GM12878 (cell line): ENCODE measurements at regions not wholly inside any gene's neighbourhood (a gene's known extent, or its start where the extent isn't known, plus 50 kb on each side); places are given as distances from the start of the nearest gene placed in this dataset.

Experiments
- ATAC-seq: fragments of 200-7000 bp; cut with Tn5 transposase; 3 replicates; pipeline ENCODE4 v1.9.1; 2020; ENCODE audit warnings: mild to moderate bottlenecking, moderate library complexity
- BruUV-seq: library from RNA; stranded (reverse); fragments of 400-500 nt; replicated peaks from 2 replicates; lab custom pipeline; 2021; lab: Mats Ljungman, UMichigan
- CTCF ChIA-PET: fragments of 300-600 bp; sonication (Branson Sonifier 250); formaldehyde crosslinking; extraction: SDS; loops from one replicate; lab custom pipeline; 2021; ENCODE audit warnings: inconsistent platforms; lab: Yijun Ruan, JAX
- POLR2A ChIA-PET: fragments of 350-600 bp; formaldehyde crosslinking; extraction: SDS; loops from one replicate; lab custom pipeline; 2021; ENCODE audit warnings: inconsistent platforms; lab: Charles Lee
- RAD21 ChIA-PET: fragments of 300-600 bp; sonication (Branson Sonifier 250); formaldehyde crosslinking; loops from one replicate; lab custom pipeline; 2023; ENCODE audit warnings: antibody characterized with exemption; ENCODE audit not compliant: unreplicated experiment; lab: Charles Lee
- SMC1A ChIA-PET: fragments of 300-600 bp; sonication (Branson Sonifier 250); formaldehyde crosslinking; loops from one replicate; lab custom pipeline; 2023; ENCODE audit not compliant: unreplicated experiment, uncharacterized antibody; lab: Charles Lee
- DNase-seq: peaks from one replicate; pipeline ENCODE4 v3.0.0-alpha.2; 2011; ENCODE audit warnings: low read depth, low spot score
- FAIRE-seq: peaks from 3 replicates; lab custom pipeline; 2011; peaks lifted over from hg19 to GRCh38; lab: Jason Lieb, UNC
- H2AFZ ChIP-seq: 2 replicates; pipeline ENCODE4 v1.6.0; 2011; ENCODE audit warnings: low read depth, low read length, control low read depth; ENCODE audit not compliant: control insufficient read depth
- H3K27ac ChIP-seq: 2 replicates; pipeline ENCODE4 v1.5.1; 2011; ENCODE audit warnings: control low read depth; ENCODE audit not compliant: control insufficient read depth, insufficient read depth
- H3K27me3 ChIP-seq, 2 experiments: replicated peaks in 1 of 2; 2 replicates each; pipeline versions ENCODE4 v1.6.0 to v1.6.1; 2011; ENCODE audit warnings: low read length in 1 of 2; ENCODE audit not compliant: control insufficient read depth in 2 of 2, insufficient read depth in 2 of 2
- H3K36me3 ChIP-seq, 2 experiments: 2 replicates each; pipeline ENCODE4 v1.5.1; 2011; ENCODE audit warnings: low read length in 1 of 2; ENCODE audit not compliant: control insufficient read depth in 2 of 2, insufficient read depth in 2 of 2
- H3K4me1 ChIP-seq: 2 replicates; pipeline ENCODE4 v1.6.1; 2011; ENCODE audit warnings: mild to moderate bottlenecking, low read length, moderate library complexity, mixed read lengths; ENCODE audit not compliant: control insufficient read depth, insufficient read depth
- H3K4me2 ChIP-seq: 2 replicates; pipeline ENCODE4 v1.6.0; 2011; ENCODE audit warnings: control low read depth; ENCODE audit not compliant: control insufficient read depth, insufficient read depth
- H3K4me3 ChIP-seq: fragments of 200-600 bp; sonication (generic); 2 replicates; pipeline ENCODE4 v1.5.1; 2016
- H3K79me2 ChIP-seq: 2 replicates; pipeline ENCODE4 v1.6.0; 2011; ENCODE audit warnings: low read length; ENCODE audit not compliant: control insufficient read depth, insufficient read depth
- H3K9ac ChIP-seq: 2 replicates; pipeline ENCODE4 v1.8.0; 2011; ENCODE audit warnings: low read length, control low read depth, mixed read lengths; ENCODE audit not compliant: control insufficient read depth, insufficient read depth
- H3K9me3 ChIP-seq: replicated peaks from 3 replicates; pipeline ENCODE4 v1.5.1; 2011; ENCODE audit warnings: mild to moderate bottlenecking, low read length; ENCODE audit not compliant: control insufficient read depth, insufficient read depth
- H4K20me1 ChIP-seq: 2 replicates; pipeline ENCODE4 v1.6.0; 2011; ENCODE audit not compliant: control insufficient read depth, insufficient read depth
- BHLHE40 ChIP-seq, 2 experiments: fragments of 450-650 bp in 1 of 2; IDR thresholded peaks; 2 replicates each; pipeline ENCODE4 v1.6.1; 2011 to 2017; ENCODE audit warnings: low read depth in 2 of 2, borderline replicate concordance in 1 of 2, improper control_type of control experiment in 1 of 2, low read length in 1 of 2, mild to moderate bottlenecking in 1 of 2
- E2F4 ChIP-seq: IDR thresholded peaks from 2 replicates; pipeline ENCODE4 v1.6.1; 2012; ENCODE audit warnings: low read depth, low read length, improper control_type of control experiment
- POLR2AphosphoS5 ChIP-seq: IDR thresholded peaks from 2 replicates; pipeline ENCODE4 v1.6.1; 2011; ENCODE audit warnings: mild to moderate bottlenecking, low read length, inconsistent platforms
- SIN3A ChIP-seq: IDR thresholded peaks from 2 replicates; pipeline ENCODE4 v1.6.1; 2012; ENCODE audit warnings: low read depth, low read length, improper control_type of control experiment
- SMAD5 ChIP-seq: IDR thresholded peaks from 2 replicates; pipeline ENCODE4 v1.6.1; 2016; ENCODE audit warnings: antibody characterized with exemption, low read depth
- SMARCA5 ChIP-seq: fragments of 450-650 bp; IDR thresholded peaks from 2 replicates; pipeline ENCODE4 v1.6.1; 2017; ENCODE audit warnings: mild to moderate bottlenecking
- SMC3 ChIP-seq: IDR thresholded peaks from 2 replicates; pipeline ENCODE4 v1.6.1; 2011; ENCODE audit warnings: low read length, improper control_type of control experiment, borderline replicate concordance
- SP1 ChIP-seq: IDR thresholded peaks from one replicate; pipeline ENCODE4 v1.6.1; 2011; ENCODE audit warnings: low read depth, low read length
- SREBF1 ChIP-seq: IDR thresholded peaks from 2 replicates; pipeline ENCODE4 v1.6.1; 2012; ENCODE audit warnings: mild to moderate bottlenecking, low read length
- WGBS: methylation state at CpG from one replicate; pipeline ENCODE4 v1.1.6; 2016; ENCODE audit warnings: low lambda C conversion rate; ENCODE audit not compliant: insufficient replicate concordance, insufficient coverage; ENCODE audit errors: missing lambda C conversion rate; 5-methylcytosine and 5-hydroxymethylcytosine counted together
- in situ Hi-C: fragments of 300-500 bp; cut with MboI; formaldehyde crosslinking; loops from 9 replicates; pipeline ENCODE4 v1.14.3; 2018; ENCODE audit warnings: mixed read lengths
- intact Hi-C: fragments of 100-400 bp; cut with micrococcal nuclease; formaldehyde crosslinking; loops from one replicate; pipeline ENCODE4 v1.14.2; 2022; ENCODE audit not compliant: unreplicated experiment
- TF ChIP-seq, protein P1 (sequence below): IDR thresholded peaks from 2 replicates; pipeline ENCODE4 v1.6.1; 2011; ENCODE audit warnings: borderline replicate concordance, low read depth, mild to moderate bottlenecking, moderate library complexity, mixed read lengths, low read length; ENCODE audit not compliant: insufficient read depth; ENCODE audit errors: extremely low read length
- TF ChIP-seq, protein P2 (sequence below): fragments of 450-650 bp; formaldehyde crosslinking; IDR thresholded peaks from 2 replicates; pipeline ENCODE4 v1.4.0; 2020; ENCODE audit warnings: mild to moderate bottlenecking, moderate library complexity
- TF ChIP-seq, protein P3 (sequence below): fragments of 450-650 bp; IDR thresholded peaks from 2 replicates; pipeline ENCODE4 v1.6.1; 2016; ENCODE audit warnings: mild to moderate bottlenecking
- TF ChIP-seq, protein P4 (sequence below): fragments of 450-650 bp; conservative IDR thresholded peaks from 2 replicates; pipeline ENCODE4 v1.6.1; 2017; ENCODE audit warnings: mild to moderate bottlenecking, moderate library complexity

DNA sequence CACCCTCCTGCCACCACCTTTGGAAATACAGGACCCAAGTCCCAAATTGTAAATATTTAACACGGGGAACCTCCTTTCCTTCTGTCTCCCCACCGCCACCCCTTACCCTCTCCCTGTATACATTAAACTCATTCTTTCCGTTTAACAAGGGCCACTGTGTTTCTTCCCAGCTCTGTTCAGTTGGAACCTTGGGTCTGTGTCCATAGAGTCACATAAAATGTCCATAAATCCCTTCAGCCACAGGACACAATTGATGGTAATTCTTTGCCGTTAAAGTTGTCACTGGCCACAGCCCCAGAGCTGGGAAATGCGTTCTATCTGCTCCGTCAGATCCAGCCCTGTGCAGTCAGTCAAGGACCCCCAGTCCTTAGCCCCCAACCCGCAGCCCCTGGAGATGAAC, 49.9 kb upstream of the FZD7 start:
- no peaks in the 10 kb centered on the region for H4K20me1 ChIP-seq
- ChIA-PET SMC1A (interaction anchor here (1.0 to 1.1 kb wide), 2 partner anchors 8 to 20 kb away, joined by 3 read pairs; no protein-coding TSS in a partner anchor), CTCF (interaction anchor here (1.2 kb wide), 1 partner anchor 123 kb away, joined by 3 read pairs; no protein-coding TSS in a partner anchor), RAD21 (no interaction called here), POLR2A (no interaction called here)
- no peak overlapping the region for H2AFZ ChIP-seq
- DNase-seq (no peak), ATAC-seq (no peak), FAIRE-seq (no peak)
- WGBS, result 71% methylated on average over 7 of the region's 7 CpGs
- intact Hi-C loops, result no loop called here
- no peaks in the 10 kb centered on the region for H3K36me3 ChIP-seq
- no peak overlapping the region for H3K27ac ChIP-seq
- in situ Hi-C loops, result no loop called here
- no peak overlapping the region for H3K4me3 ChIP-seq
- peaks cover 7% of the 10 kb centered on the region for H3K4me1 ChIP-seq
- no peak overlapping the region for H3K9ac ChIP-seq
- no peaks in the 10 kb centered on the region for H3K27me3 ChIP-seq
- H3K4me2 ChIP-seq, result no peak overlapping the region
- BruUV-seq, result no TSS peak
- no peaks in the 10 kb centered on the region for H3K79me2 ChIP-seq
- H3K9me3 ChIP-seq, result no peaks in the 10 kb centered on the region
- TF ChIP-seq, protein P1, sequence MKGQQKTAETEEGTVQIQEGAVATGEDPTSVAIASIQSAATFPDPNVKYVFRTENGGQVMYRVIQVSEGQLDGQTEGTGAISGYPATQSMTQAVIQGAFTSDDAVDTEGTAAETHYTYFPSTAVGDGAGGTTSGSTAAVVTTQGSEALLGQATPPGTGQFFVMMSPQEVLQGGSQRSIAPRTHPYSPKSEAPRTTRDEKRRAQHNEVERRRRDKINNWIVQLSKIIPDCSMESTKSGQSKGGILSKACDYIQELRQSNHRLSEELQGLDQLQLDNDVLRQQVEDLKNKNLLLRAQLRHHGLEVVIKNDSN, result no peak
- TF ChIP-seq, protein P2, sequence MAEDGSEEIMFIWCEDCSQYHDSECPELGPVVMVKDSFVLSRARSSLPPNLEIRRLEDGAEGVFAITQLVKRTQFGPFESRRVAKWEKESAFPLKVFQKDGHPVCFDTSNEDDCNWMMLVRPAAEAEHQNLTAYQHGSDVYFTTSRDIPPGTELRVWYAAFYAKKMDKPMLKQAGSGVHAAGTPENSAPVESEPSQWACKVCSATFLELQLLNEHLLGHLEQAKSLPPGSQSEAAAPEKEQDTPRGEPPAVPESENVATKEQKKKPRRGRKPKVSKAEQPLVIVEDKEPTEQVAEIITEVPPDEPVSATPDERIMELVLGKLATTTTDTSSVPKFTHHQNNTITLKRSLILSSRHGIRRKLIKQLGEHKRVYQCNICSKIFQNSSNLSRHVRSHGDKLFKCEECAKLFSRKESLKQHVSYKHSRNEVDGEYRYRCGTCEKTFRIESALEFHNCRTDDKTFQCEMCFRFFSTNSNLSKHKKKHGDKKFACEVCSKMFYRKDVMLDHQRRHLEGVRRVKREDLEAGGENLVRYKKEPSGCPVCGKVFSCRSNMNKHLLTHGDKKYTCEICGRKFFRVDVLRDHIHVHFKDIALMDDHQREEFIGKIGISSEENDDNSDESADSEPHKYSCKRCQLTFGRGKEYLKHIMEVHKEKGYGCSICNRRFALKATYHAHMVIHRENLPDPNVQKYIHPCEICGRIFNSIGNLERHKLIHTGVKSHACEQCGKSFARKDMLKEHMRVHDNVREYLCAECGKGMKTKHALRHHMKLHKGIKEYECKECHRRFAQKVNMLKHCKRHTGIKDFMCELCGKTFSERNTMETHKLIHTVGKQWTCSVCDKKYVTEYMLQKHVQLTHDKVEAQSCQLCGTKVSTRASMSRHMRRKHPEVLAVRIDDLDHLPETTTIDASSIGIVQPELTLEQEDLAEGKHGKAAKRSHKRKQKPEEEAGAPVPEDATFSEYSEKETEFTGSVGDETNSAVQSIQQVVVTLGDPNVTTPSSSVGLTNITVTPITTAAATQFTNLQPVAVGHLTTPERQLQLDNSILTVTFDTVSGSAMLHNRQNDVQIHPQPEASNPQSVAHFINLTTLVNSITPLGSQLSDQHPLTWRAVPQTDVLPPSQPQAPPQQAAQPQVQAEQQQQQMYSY, result no peak
- no peak for TF ChIP-seq POLR2AphosphoS5
- TF ChIP-seq SMC3, result no peak
- no peak for TF ChIP-seq SIN3A
- TF ChIP-seq, protein P3, sequence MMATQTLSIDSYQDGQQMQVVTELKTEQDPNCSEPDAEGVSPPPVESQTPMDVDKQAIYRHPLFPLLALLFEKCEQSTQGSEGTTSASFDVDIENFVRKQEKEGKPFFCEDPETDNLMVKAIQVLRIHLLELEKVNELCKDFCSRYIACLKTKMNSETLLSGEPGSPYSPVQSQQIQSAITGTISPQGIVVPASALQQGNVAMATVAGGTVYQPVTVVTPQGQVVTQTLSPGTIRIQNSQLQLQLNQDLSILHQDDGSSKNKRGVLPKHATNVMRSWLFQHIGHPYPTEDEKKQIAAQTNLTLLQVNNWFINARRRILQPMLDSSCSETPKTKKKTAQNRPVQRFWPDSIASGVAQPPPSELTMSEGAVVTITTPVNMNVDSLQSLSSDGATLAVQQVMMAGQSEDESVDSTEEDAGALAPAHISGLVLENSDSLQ, result no peak
- TF ChIP-seq, protein P4, sequence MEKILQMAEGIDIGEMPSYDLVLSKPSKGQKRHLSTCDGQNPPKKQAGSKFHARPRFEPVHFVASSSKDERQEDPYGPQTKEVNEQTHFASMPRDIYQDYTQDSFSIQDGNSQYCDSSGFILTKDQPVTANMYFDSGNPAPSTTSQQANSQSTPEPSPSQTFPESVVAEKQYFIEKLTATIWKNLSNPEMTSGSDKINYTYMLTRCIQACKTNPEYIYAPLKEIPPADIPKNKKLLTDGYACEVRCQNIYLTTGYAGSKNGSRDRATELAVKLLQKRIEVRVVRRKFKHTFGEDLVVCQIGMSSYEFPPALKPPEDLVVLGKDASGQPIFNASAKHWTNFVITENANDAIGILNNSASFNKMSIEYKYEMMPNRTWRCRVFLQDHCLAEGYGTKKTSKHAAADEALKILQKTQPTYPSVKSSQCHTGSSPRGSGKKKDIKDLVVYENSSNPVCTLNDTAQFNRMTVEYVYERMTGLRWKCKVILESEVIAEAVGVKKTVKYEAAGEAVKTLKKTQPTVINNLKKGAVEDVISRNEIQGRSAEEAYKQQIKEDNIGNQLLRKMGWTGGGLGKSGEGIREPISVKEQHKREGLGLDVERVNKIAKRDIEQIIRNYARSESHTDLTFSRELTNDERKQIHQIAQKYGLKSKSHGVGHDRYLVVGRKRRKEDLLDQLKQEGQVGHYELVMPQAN, result no peak
- no peak for TF ChIP-seq E2F4
- no peak for TF ChIP-seq SREBF1
- no peak for TF ChIP-seq SMAD5
- TF ChIP-seq BHLHE40 (IDR thresholded peaks at IDR 0.05; ENCODE audit: borderline replicate concordance in 1 of 2, low read depth in 2 of 2, low read length in 1 of 2), result no peak
- no peak for TF ChIP-seq SP1
- no peak for TF ChIP-seq SMARCA5
